Activated T-helper 1 cell treated with anti-CD3 and anti-CD28 coated beads, Interleukin-12 subunit alpha, Interleukin-12 subunit beta, Interleukin-2, Interleukin-4 antibody, amounts not matched to agents 30 ng/mL and 10 ng/mL and 1 ng/mL, durations not matched to agents 14 hours and 24 hours and 36 hours (primary cell): ENCODE measurements at regions not wholly inside any gene's neighbourhood (a gene's known extent, or its start where the extent isn't known, plus 50 kb on each side); places are given as distances from the start of the nearest gene placed in this dataset.

ENCODE experiments used
- DNase-seq: peaks from one replicate; pipeline ENCODE4 v3.0.0; 2021; ENCODE audit warnings: low spot score
- H3K27ac Mint-ChIP-seq: one replicate; pipeline ENCODE4 v1.8.0; 2021; ENCODE audit warnings: mild to moderate bottlenecking, mixed read lengths
- H3K27me3 Mint-ChIP-seq: one replicate; pipeline ENCODE4 v1.8.0; 2022; ENCODE audit warnings: mild to moderate bottlenecking, moderate library complexity, mixed read lengths; ENCODE audit not compliant: insufficient read depth
- H3K36me3 Mint-ChIP-seq: one replicate; pipeline ENCODE4 v1.8.0; 2021; ENCODE audit warnings: low read depth, mixed read lengths
- H3K4me1 Mint-ChIP-seq: one replicate; pipeline ENCODE4 v1.8.0; 2021; ENCODE audit warnings: low read depth, mixed read lengths
- H3K4me3 Mint-ChIP-seq: one replicate; pipeline ENCODE4 v1.8.0; 2021; ENCODE audit warnings: mild to moderate bottlenecking, moderate library complexity, mixed read lengths
- H3K9me3 Mint-ChIP-seq: one replicate; pipeline ENCODE4 v1.8.0; 2021; ENCODE audit warnings: mixed read lengths
- intact Hi-C: fragments of 100-400 bp; cut with micrococcal nuclease; formaldehyde crosslinking; loops from one replicate; pipeline ENCODE4 v1.15.1; 2024

DNA sequence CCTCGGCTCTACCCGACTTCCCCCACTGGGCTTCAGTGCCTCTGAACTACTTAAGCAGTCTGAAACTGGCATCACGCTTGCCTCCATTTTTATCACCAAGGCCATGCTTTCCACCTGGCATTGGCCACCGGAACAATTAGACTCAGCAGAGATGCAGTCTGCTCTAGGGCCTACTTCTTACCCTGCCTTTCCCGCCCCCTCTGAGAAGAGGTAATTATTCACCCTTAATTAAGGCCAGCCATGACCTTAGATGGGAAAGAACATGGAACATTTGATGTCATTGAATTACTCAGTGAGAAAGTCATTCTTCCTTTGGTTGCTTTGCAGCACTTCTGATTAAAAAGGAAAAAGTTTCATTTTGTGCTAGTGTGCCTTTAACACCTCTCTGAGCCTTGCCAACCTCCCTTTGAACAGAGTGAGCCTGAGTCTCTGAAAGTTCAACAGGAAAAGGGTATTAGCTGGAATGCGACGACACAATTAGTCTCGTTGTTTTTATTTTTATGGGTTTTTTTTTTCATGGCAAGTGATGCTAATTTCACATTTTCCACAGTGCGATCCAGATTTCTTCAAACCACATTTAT is 60.9 kb upstream of the TNRC6A start:
- H3K27ac Mint-ChIP-seq: peak overlapping the region; percentile 95
- DNase-seq: no peak
- peaks cover 2% of the 10 kb centered on the region for H3K27me3 Mint-ChIP-seq
- H3K9me3 Mint-ChIP-seq: peaks cover 2% of the 10 kb centered on the region
- intact Hi-C loops: loop anchor here (2.0 to 10.0 kb wide), 4 partner anchors 54 to 824 kb away; partner anchors contain the start of genes ARHGAP17 and RBBP6
- H3K36me3 Mint-ChIP-seq: peaks cover 2% of the 10 kb centered on the region
- peak overlapping the region; percentile 66 for H3K4me3 Mint-ChIP-seq
- peaks cover 27% of the 10 kb centered on the region for H3K4me1 Mint-ChIP-seq

DNA sequence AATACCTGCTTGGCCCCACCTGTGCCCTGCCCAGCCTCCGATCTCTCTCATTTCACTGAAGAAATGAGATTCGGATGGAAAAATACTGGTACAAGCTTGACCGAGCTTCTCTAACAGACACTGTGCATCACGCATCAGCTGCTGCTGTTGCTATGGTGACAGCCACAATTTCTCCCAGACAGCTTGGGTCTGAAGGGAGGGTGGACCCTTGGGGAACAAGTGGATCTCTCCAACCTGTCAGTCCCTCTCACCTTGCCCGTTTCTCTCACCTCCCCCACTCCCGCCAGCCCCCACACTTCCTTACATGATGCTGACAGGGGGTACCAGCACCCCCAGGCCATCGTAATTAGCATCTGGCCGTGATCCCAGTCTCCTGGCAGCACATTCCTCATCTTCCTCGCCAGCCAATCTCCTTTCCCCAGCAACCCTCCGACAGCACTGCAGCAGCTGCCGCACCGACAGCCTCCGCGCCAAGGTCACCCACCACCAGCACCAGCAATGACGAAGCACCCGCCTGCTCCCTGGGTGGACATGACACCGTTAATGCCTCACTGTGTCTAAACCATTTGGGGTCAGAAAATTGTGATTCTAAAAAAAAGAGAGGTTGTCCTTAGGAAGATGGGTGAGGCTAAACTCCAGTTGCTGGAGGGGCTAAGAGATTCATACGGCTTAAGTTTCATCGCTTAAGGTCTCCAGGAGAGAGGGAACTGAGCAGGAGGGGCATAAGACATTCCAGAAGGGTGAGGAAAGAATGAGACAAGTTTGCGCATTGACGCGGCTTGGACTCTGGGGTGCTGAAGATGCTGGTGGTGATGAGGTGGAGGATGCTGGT is 58.6 kb upstream of the TNRC6A start:
- intact Hi-C loops: no loop called here
- H3K36me3 Mint-ChIP-seq: peaks cover 2% of the 10 kb centered on the region
- H3K4me1 Mint-ChIP-seq: peaks cover 18% of the 10 kb centered on the region
- no peak for DNase-seq
- H3K9me3 Mint-ChIP-seq: peaks cover 2% of the 10 kb centered on the region
- peaks cover 2% of the 10 kb centered on the region for H3K27me3 Mint-ChIP-seq
- H3K27ac Mint-ChIP-seq: peak overlapping the region; percentile 41
- H3K4me3 Mint-ChIP-seq: no peak overlapping the region

GRCh38 chr16:24671455-24671954 is 57.9 kb upstream of the TNRC6A start:
- intact Hi-C loops: no loop called here
- DNase-seq: no peak
- Mint-ChIP-seq H3K36me3 (peaks cover 2% of the 10 kb centered on the region), H3K27me3 (peaks cover 2% of the 10 kb centered on the region), H3K9me3 (peaks cover 2% of the 10 kb centered on the region), H3K27ac (no peak overlapping the region), H3K4me1 (peaks cover 18% of the 10 kb centered on the region), H3K4me3 (no peak overlapping the region)

DNA sequence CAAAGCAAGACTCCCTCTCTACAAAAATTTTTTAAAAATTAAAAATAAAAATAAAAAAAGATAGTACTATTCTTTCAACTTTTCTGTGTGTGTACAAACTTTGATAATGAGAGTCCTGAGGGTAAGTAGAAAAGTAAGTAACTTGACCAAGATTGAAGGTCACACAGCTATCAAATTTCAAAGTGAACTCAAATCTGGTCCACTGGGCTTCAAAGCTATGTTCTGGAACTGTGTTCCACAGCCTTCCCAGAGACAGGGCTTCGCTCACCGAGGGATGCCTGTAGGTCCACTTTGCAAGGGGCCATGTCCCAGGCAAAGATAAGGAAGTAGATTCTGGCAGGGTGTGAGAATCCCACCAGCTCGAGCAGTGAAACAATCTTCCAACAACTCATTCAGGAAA is 56.3 kb upstream of the TNRC6A start:
- Mint-ChIP-seq H3K27ac (no peak overlapping the region), H3K9me3 (peaks cover 2% of the 10 kb centered on the region)
- no peak for DNase-seq

DNA sequence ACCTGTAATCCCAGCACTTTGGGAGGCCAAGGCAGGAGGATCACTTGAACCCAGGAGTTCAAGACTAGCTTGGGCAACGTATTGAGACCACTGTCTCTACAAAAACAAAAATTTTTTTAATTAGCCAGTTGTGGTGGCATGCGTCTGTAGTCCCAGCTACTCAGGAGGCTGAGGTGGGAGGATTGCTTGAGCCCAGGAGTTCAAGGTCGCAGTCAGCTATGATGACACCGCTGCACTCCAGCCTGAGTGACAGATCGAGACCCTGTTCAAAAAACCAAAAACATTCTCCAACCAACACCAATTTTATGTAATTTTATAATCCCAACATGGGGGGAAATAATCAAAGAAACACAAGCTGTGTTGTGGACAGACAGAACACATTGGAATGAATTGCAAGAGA is 54.6 kb upstream of the TNRC6A start:
- Mint-ChIP-seq H3K9me3 (no peaks in the 10 kb centered on the region), H3K4me1 (peaks cover 9% of the 10 kb centered on the region), H3K4me3 (no peak overlapping the region), H3K27me3 (peaks cover 2% of the 10 kb centered on the region), H3K36me3 (no peaks in the 10 kb centered on the region), H3K27ac (no peak overlapping the region)
- intact Hi-C loops: no loop called here
- no peak for DNase-seq

More for the DNA sequence above, 56.3 kb upstream of the TNRC6A start:
- Mint-ChIP-seq H3K27me3 (peaks cover 2% of the 10 kb centered on the region), H3K36me3 (peaks cover 2% of the 10 kb centered on the region), H3K4me1 (peaks cover 18% of the 10 kb centered on the region), H3K4me3 (no peak overlapping the region)
- intact Hi-C loops: no loop called here

GRCh38 chr16:24677388-24677787 is 52.1 kb upstream of the TNRC6A start:
- Mint-ChIP-seq H3K9me3 (no peaks in the 10 kb centered on the region), H3K4me3 (no peak overlapping the region), H3K27ac (no peak overlapping the region), H3K27me3 (no peaks in the 10 kb centered on the region), H3K36me3 (no peaks in the 10 kb centered on the region), H3K4me1 (no peaks in the 10 kb centered on the region)
- intact Hi-C loops: no loop called here
- DNase-seq: no peak
